GM23338 (cell line): ENCODE measurements at regions not wholly inside any gene's neighbourhood (a gene's known extent, or its start where the extent isn't known, plus 50 kb on each side); places are given as distances from the start of the nearest gene placed in this dataset.

ENCODE experiments used
- CREB1 ChIP-seq: fragments of 250-450 bp; sonication (Bioruptor Pico); IDR thresholded peaks from 2 replicates; pipeline ENCODE4 v1.5.0; 2020; ENCODE audit warnings: low read depth, mild to moderate bottlenecking, moderate library complexity
- CTCF ChIP-seq, 2 experiments: fragments of 200-600 bp in 1 of 2; sonication (generic) in 1 of 2; conservative IDR thresholded peaks; 2 replicates each; pipeline versions ENCODE4 v1.5.1 to v1.6.1; 2016 to 2017; ENCODE audit warnings: antibody characterized with exemption in 2 of 2, low read depth in 2 of 2, mild to moderate bottlenecking in 2 of 2, moderate library complexity in 1 of 2
- ETS1 ChIP-seq: IDR thresholded peaks from 2 replicates; pipeline ENCODE4 v1.6.1; 2016; ENCODE audit warnings: antibody characterized with exemption
- EZH2 ChIP-seq: fragments of 200-600 bp; sonication (generic); IDR thresholded peaks from one replicate; pipeline ENCODE4 v1.8.0; 2017; ENCODE audit warnings: antibody characterized with exemption, mild to moderate bottlenecking, low read depth; ENCODE audit not compliant: unreplicated experiment
- POLR2AphosphoS5 ChIP-seq: IDR thresholded peaks from 2 replicates; pipeline ENCODE4 v1.6.1; 2016; ENCODE audit warnings: antibody characterized with exemption, low read depth
- STAT1 ChIP-seq: IDR thresholded peaks from one replicate; pipeline ENCODE4 v1.6.1; 2016; ENCODE audit warnings: antibody characterized with exemption; ENCODE audit not compliant: unreplicated experiment
- ZNF331 ChIP-seq: fragments of 250-450 bp; sonication (Bioruptor Pico); IDR thresholded peaks from 2 replicates; pipeline ENCODE4 v1.5.0; 2020; ENCODE audit warnings: low read depth, mild to moderate bottlenecking, moderate library complexity
- ZNF462 ChIP-seq: fragments of 250-450 bp; sonication (Bioruptor Pico); IDR thresholded peaks from 2 replicates; pipeline ENCODE4 v1.5.0; 2020; ENCODE audit warnings: mild to moderate bottlenecking, moderate library complexity

- TF ChIP-seq ZNF462 (CRISPR knock-in tag) (no peak), EZH2 (no peak), POLR2AphosphoS5 (no peak), ZNF331 (CRISPR knock-in tag) (no peak), ETS1 (no peak), CREB1 (CRISPR knock-in tag) (no peak), CTCF (conservative IDR thresholded peaks at IDR 0.05; ENCODE audit: low read depth in 2 of 2) (no peak), STAT1 (no peak)
Observed at GRCh38 chr6:141548966-141549365, 583.8 kb upstream of the GJE1 start (continued).
